ENCODE measurements at regions not wholly inside any gene's neighbourhood (a gene's known extent, or its start where the extent isn't known, plus 50 kb on each side); places are given as distances from the start of the nearest gene placed in this dataset.

GRCh38 chr5:123706531-123706930 lies 194.6 kb downstream of the CSNK1G3 start:
- no peak for TF ChIP-seq CTCF (IDR thresholded peaks at IDR 0.05)
- TF ChIP-seq POLR2A (IDR thresholded peaks at IDR 0.05), result no peak
